GM10266 (cell line): ENCODE measurements at regions not wholly inside any gene's neighbourhood (a gene's known extent, or its start where the extent isn't known, plus 50 kb on each side); places are given as distances from the start of the nearest gene placed in this dataset.

Source experiments
- DNase-seq: peaks from one replicate; pipeline ENCODE4 v3.0.0; 2012; ENCODE audit errors: extremely low spot score
- CTCF ChIP-seq: IDR thresholded peaks from 2 replicates; pipeline ENCODE4 v1.5.1; 2012; ENCODE audit warnings: mild to moderate bottlenecking, low read depth; ENCODE audit not compliant: control insufficient read depth, insufficient read depth; ENCODE audit errors: missing control alignments

GRCh38 chr2:118216224-118216623, 128.0 kb downstream of the INSIG2 start:
- no peak for DNase-seq
- TF ChIP-seq CTCF: no peak

- no peak for TF ChIP-seq CTCF
- DNase-seq: no peak
Observed at GRCh38 chr2:118209727-118210126, 121.5 kb downstream of the INSIG2 start.

- TF ChIP-seq CTCF: no peak
- no peak for DNase-seq
Observed at GRCh38 chr2:118207889-118208288, 119.6 kb downstream of the INSIG2 start.

- peak; percentile 92 for TF ChIP-seq CTCF
- peak; percentile 43 for DNase-seq
Observed at GRCh38 chr2:118202707-118203303, 114.5 kb downstream of the INSIG2 start.

GRCh38 chr2:118198268-118198667, 110.0 kb downstream of the INSIG2 start:
- TF ChIP-seq CTCF: no peak
- DNase-seq: no peak

- DNase-seq: no peak
- TF ChIP-seq CTCF: no peak
Observed at GRCh38 chr2:118197011-118197675, 108.9 kb downstream of the INSIG2 start.

GRCh38 chr2:118190474-118190873, 102.2 kb downstream of the INSIG2 start:
- DNase-seq: no peak
- TF ChIP-seq CTCF: no peak
